Esophagus mucosa (tissue), 1 donor: ENCODE measurements at regions not wholly inside any gene's neighbourhood (a gene's known extent, or its start where the extent isn't known, plus 50 kb on each side); places are given as distances from the start of the nearest gene placed in this dataset.

Experiments used
- ATAC-seq: fragments of 200-7000 bp; cut with Tn5 transposase; one replicate; pipeline ENCODE4 v1.9.1; 2020
- donor health status: DM: yes; HTN: yes; CAD: no.

- ATAC-seq = no peak
These were observed 53.4 kb downstream of the FOXB1 start for GRCh38 chr15:60057554-60057953.

- ATAC-seq = no peak
These were observed 55.1 kb downstream of the FOXB1 start for GRCh38 chr15:60059186-60059585.

GRCh38 chr15:60061758-60062157, 57.6 kb downstream of the FOXB1 start:
- ATAC-seq = no peak

- ATAC-seq = no peak
These were observed 58.7 kb downstream of the FOXB1 start for GRCh38 chr15:60062826-60063225.

GRCh38 chr15:60065951-60066350, 61.8 kb downstream of the FOXB1 start:
- ATAC-seq = no peak

GRCh38 chr15:60070838-60071493, 66.9 kb downstream of the FOXB1 start:
- ATAC-seq = peak; percentile 56

- no peak for ATAC-seq
These were observed 68.8 kb downstream of the FOXB1 start for GRCh38 chr15:60072826-60073465.

GRCh38 chr15:60073466-60073840, 69.3 kb downstream of the FOXB1 start:
- no peak for ATAC-seq

- ATAC-seq = no peak
These were observed 70.2 kb downstream of the FOXB1 start for GRCh38 chr15:60074181-60074885.

GRCh38 chr15:60076045-60076444, 71.9 kb downstream of the FOXB1 start:
- no peak for ATAC-seq

GRCh38 chr15:60076582-60077276, 72.6 kb downstream of the FOXB1 start:
- no peak for ATAC-seq

GRCh38 chr15:60077581-60078359, 73.7 kb downstream of the FOXB1 start:
- no peak for ATAC-seq

- ATAC-seq = no peak
These were observed 75.1 kb downstream of the FOXB1 start for GRCh38 chr15:60079210-60079609.

GRCh38 chr15:60081976-60082375, 77.9 kb downstream of the FOXB1 start:
- ATAC-seq = no peak

- no peak for ATAC-seq
These were observed 79.2 kb downstream of the FOXB1 start for GRCh38 chr15:60083318-60083717.

- no peak for ATAC-seq
These were observed 82.7 kb downstream of the FOXB1 start for GRCh38 chr15:60086681-60087429.

GRCh38 chr15:60087561-60087960, 83.5 kb downstream of the FOXB1 start:
- ATAC-seq = no peak

GRCh38 chr15:60090747-60091146, 86.6 kb downstream of the FOXB1 start:
- ATAC-seq = no peak

- ATAC-seq = peak; percentile 97
These were observed 87.0 kb downstream of the FOXB1 start for GRCh38 chr15:60091157-60091556.

GRCh38 chr15:60091911-60092310, 87.8 kb downstream of the FOXB1 start:
- ATAC-seq = no peak

- ATAC-seq = peak; percentile 37
These were observed 89.4 kb downstream of the FOXB1 start for GRCh38 chr15:60093273-60094067.
